ENCODE measurements at regions not wholly inside any gene's neighbourhood (a gene's known extent, or its start where the extent isn't known, plus 50 kb on each side); places are given as distances from the start of the nearest gene placed in this dataset.

DNA sequence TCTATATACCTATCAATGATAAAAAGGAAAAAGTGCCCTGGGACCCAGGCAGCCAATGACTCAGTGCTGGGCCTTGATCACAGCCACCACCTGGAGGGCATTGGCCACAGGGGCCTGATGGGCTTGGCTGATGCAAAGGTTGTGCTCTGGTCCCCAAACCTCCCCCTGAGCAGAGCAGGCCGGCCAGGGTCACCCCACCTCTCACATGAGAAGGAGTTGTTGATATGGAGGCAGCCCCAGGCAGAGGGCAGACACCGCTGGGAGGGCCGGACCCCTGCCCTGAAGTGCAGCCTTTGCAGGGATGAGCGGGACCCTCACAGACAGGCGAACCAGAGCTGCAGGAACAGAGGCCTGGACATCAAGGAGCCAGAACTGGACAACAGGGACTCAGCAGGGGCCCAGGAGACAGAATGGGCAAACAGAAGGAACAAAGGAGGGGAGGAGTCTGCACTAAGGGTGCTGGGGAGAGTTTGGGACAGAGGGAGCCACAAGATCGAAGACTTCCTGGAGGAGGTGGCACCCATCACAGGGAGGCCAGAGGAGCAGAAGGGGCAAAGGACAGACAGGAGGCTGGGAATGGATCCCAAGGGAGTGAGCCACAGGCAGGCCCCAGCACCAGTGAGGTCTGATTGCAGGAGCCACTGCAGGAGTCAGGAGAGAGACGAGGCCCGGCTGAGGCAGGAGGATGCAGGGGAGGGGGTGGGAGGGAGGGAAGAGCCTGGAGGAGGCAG lies 105.0 kb downstream of the TNFAIP2 start:
- TF ChIP-seq POLR2A (IDR thresholded peaks at IDR 0.05; ENCODE audit: insufficient read depth in 1 of 2, low read depth in 2 of 2, low read length in 2 of 2) (no peak), CC2D1A (CRISPR knock-in tag; IDR thresholded peaks at IDR 0.05) (no peak), ZNF562 (CRISPR knock-in tag; IDR thresholded peaks at IDR 0.05; ENCODE audit: borderline replicate concordance) (no peak), SMAD9 (CRISPR knock-in tag; IDR thresholded peaks at IDR 0.05) (no peak), GATAD2A (CRISPR knock-in tag; IDR thresholded peaks at IDR 0.05) (no peak), NR2C2 (CRISPR knock-in tag; IDR thresholded peaks at IDR 0.05; ENCODE audit: borderline replicate concordance) (no peak), STAG1 (CRISPR knock-in tag; IDR thresholded peaks at IDR 0.05) (no peak), ELF4 (CRISPR knock-in tag; IDR thresholded peaks at IDR 0.05; ENCODE audit: borderline replicate concordance) (no peak), KLF13 (CRISPR knock-in tag; IDR thresholded peaks at IDR 0.05) (no peak), ZNF747 (CRISPR knock-in tag; IDR thresholded peaks at IDR 0.05; ENCODE audit: borderline replicate concordance) (no peak)
- TF ChIP-seq, protein P1, sequence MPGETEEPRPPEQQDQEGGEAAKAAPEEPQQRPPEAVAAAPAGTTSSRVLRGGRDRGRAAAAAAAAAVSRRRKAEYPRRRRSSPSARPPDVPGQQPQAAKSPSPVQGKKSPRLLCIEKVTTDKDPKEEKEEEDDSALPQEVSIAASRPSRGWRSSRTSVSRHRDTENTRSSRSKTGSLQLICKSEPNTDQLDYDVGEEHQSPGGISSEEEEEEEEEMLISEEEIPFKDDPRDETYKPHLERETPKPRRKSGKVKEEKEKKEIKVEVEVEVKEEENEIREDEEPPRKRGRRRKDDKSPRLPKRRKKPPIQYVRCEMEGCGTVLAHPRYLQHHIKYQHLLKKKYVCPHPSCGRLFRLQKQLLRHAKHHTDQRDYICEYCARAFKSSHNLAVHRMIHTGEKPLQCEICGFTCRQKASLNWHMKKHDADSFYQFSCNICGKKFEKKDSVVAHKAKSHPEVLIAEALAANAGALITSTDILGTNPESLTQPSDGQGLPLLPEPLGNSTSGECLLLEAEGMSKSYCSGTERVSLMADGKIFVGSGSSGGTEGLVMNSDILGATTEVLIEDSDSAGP (CRISPR knock-in tag; IDR thresholded peaks at IDR 0.05; ENCODE audit: borderline replicate concordance) = no peak
- TF ChIP-seq, protein P2, sequence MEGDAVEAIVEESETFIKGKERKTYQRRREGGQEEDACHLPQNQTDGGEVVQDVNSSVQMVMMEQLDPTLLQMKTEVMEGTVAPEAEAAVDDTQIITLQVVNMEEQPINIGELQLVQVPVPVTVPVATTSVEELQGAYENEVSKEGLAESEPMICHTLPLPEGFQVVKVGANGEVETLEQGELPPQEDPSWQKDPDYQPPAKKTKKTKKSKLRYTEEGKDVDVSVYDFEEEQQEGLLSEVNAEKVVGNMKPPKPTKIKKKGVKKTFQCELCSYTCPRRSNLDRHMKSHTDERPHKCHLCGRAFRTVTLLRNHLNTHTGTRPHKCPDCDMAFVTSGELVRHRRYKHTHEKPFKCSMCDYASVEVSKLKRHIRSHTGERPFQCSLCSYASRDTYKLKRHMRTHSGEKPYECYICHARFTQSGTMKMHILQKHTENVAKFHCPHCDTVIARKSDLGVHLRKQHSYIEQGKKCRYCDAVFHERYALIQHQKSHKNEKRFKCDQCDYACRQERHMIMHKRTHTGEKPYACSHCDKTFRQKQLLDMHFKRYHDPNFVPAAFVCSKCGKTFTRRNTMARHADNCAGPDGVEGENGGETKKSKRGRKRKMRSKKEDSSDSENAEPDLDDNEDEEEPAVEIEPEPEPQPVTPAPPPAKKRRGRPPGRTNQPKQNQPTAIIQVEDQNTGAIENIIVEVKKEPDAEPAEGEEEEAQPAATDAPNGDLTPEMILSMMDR (CRISPR knock-in tag; IDR thresholded peaks at IDR 0.05) = no peak

Data from HepG2 (cell line).